IMR-90 (cell line): ENCODE measurements at regions not wholly inside any gene's neighbourhood (a gene's known extent, or its start where the extent isn't known, plus 50 kb on each side); places are given as distances from the start of the nearest gene placed in this dataset.

Experiments used
- ATAC-seq: fragments of 200-7000 bp; cut with Tn5 transposase; 2 replicates; pipeline ENCODE4 v1.9.1; 2020; ENCODE audit warnings: low read depth, mild to moderate bottlenecking, moderate library complexity
- BruUV-seq: library from RNA; stranded (reverse); fragments of 400-500 nt; replicated peaks from 2 replicates; lab custom pipeline; 2021; lab: Mats Ljungman, UMichigan
- CTCF ChIA-PET: fragments of 300-600 bp; formaldehyde crosslinking; extraction: SDS; loops from one replicate; lab custom pipeline; 2021; ENCODE audit warnings: antibody characterized with exemption; lab: Yijun Ruan, JAX
- POLR2A ChIA-PET: fragments of 300-600 bp; sonication (Branson Sonifier 250); formaldehyde crosslinking; loops from one replicate; lab custom pipeline; 2022; ENCODE audit warnings: antibody characterized with exemption; ENCODE audit not compliant: unreplicated experiment; lab: Charles Lee
- DNase-seq: peaks from one replicate; pipeline ENCODE4 v3.0.0; 2013
- H2AFZ ChIP-seq: replicated peaks from 2 replicates; pipeline ENCODE3; 2013; ENCODE audit warnings: low read length, mild to moderate bottlenecking; ENCODE audit not compliant: poor library complexity
- H2AK5ac ChIP-seq: 2 replicates; pipeline ENCODE4 v1.6.1; 2013; ENCODE audit warnings: low read depth, low read length, inconsistent platforms
- H2AK9ac ChIP-seq: replicated peaks from 2 replicates; pipeline ENCODE3; 2013; ENCODE audit warnings: mild to moderate bottlenecking, low read depth, low read length, moderate library complexity; ENCODE audit not compliant: poor library complexity
- H2BK120ac ChIP-seq: 2 replicates; pipeline ENCODE4 v1.6.1; 2013; ENCODE audit warnings: low read depth, low read length, inconsistent platforms
- H2BK15ac ChIP-seq: 3 replicates; pipeline ENCODE4 v1.6.1; 2013; ENCODE audit warnings: low read depth, low read length, inconsistent platforms
- H2BK20ac ChIP-seq: 2 replicates; pipeline ENCODE4 v1.6.1; 2013; ENCODE audit warnings: low read depth, mild to moderate bottlenecking, inconsistent platforms, low read length, moderate library complexity
- H2BK5ac ChIP-seq: 2 replicates; pipeline ENCODE4 v1.6.1; 2013; ENCODE audit warnings: mild to moderate bottlenecking, low read depth, low read length, inconsistent platforms; ENCODE audit not compliant: poor library complexity, severe bottlenecking
- H3K14ac ChIP-seq: replicated peaks from 2 replicates; pipeline ENCODE4 v1.6.1; 2013; ENCODE audit warnings: low read depth, low read length, inconsistent platforms
- H3K18ac ChIP-seq: 2 replicates; pipeline ENCODE4 v1.6.1; 2013; ENCODE audit warnings: low read depth, low read length, control low read depth
- H3K23ac ChIP-seq: 2 replicates; pipeline ENCODE4 v1.6.1; 2013; ENCODE audit warnings: low read depth, low read length, inconsistent platforms
- H3K27ac ChIP-seq: 2 replicates; pipeline ENCODE4 v1.5.1; 2013; ENCODE audit warnings: mild to moderate bottlenecking, control low read depth, low read length; ENCODE audit not compliant: insufficient read depth
- H3K27me3 ChIP-seq: 2 replicates; pipeline ENCODE4 v1.6.1; 2013; ENCODE audit warnings: low read length; ENCODE audit not compliant: control insufficient read depth, insufficient read depth
- H3K36me3 ChIP-seq: 2 replicates; pipeline ENCODE4 v1.6.1; 2013; ENCODE audit warnings: low read length, mixed read lengths; ENCODE audit not compliant: control insufficient read depth, insufficient read depth
- H3K4ac ChIP-seq: 2 replicates; pipeline ENCODE4 v1.6.1; 2013; ENCODE audit warnings: low read depth, low read length, inconsistent platforms
- H3K4me1 ChIP-seq: 2 replicates; pipeline ENCODE4 v1.6.1; 2013; ENCODE audit warnings: low read length, mixed read lengths; ENCODE audit not compliant: control insufficient read depth, insufficient read depth
- H3K4me2 ChIP-seq: 2 replicates; pipeline ENCODE4 v1.6.1; 2013; ENCODE audit warnings: low read depth, mild to moderate bottlenecking, control low read depth, low read length, moderate library complexity
- H3K4me3 ChIP-seq: 2 replicates; pipeline ENCODE4 v1.5.1; 2013; ENCODE audit warnings: low read depth, mild to moderate bottlenecking, control low read depth, low read length, moderate library complexity; ENCODE audit not compliant: insufficient read depth
- H3K56ac ChIP-seq: 2 replicates; pipeline ENCODE4 v1.6.1; 2013; ENCODE audit warnings: low read length, inconsistent platforms; ENCODE audit not compliant: insufficient read depth; ENCODE audit errors: extremely low read depth
- H3K79me1 ChIP-seq, 2 experiments: 2 replicates each; pipeline ENCODE4 v1.6.1; 2013; ENCODE audit warnings: low read length in 2 of 2, inconsistent platforms in 1 of 2, low read depth in 1 of 2
- H3K9ac ChIP-seq: 2 replicates; pipeline ENCODE4 v1.6.1; 2013; ENCODE audit warnings: low read depth, low read length, control low read depth
- H3K9me1 ChIP-seq: 2 replicates; pipeline ENCODE4 v1.6.1; 2013; ENCODE audit warnings: low read length, inconsistent platforms; ENCODE audit not compliant: insufficient read depth
- H3K9me3 ChIP-seq: 2 replicates; pipeline ENCODE4 v1.6.1; 2013; ENCODE audit warnings: low read length; ENCODE audit not compliant: control insufficient read depth, insufficient read depth
- H4K20me1 ChIP-seq: 2 replicates; pipeline ENCODE4 v1.6.1; 2013; ENCODE audit warnings: low read length, inconsistent platforms; ENCODE audit not compliant: insufficient read depth
- H4K5ac ChIP-seq: 2 replicates; pipeline ENCODE4 v1.6.1; 2013; ENCODE audit warnings: mild to moderate bottlenecking, low read depth, low read length, control low read depth
- H4K8ac ChIP-seq, 2 experiments: 2 replicates each; pipeline ENCODE4 v1.6.1; 2013; ENCODE audit warnings: low read depth in 2 of 2, low read length in 2 of 2, control low read depth in 1 of 2, inconsistent platforms in 1 of 2
- H4K91ac ChIP-seq: 2 replicates; pipeline ENCODE4 v1.6.1; 2013; ENCODE audit warnings: low read depth, low read length, inconsistent platforms; ENCODE audit not compliant: insufficient read depth
- BHLHE40 ChIP-seq: fragments of 150-350 bp; IDR thresholded peaks from 2 replicates; pipeline ENCODE4 v1.6.1; 2016; ENCODE audit warnings: mild to moderate bottlenecking, low read depth, low read length
- CEBPB ChIP-seq: IDR thresholded peaks from 2 replicates; pipeline ENCODE4 v1.6.1; 2012; ENCODE audit warnings: low read depth, low read length, improper control_type of control experiment
- CTCF ChIP-seq: conservative IDR thresholded peaks from 2 replicates; pipeline ENCODE4 v1.5.1; 2012; ENCODE audit warnings: mild to moderate bottlenecking, low read depth, low read length, improper control_type of control experiment
- ELK1 ChIP-seq: fragments of 150-350 bp; IDR thresholded peaks from 2 replicates; pipeline ENCODE4 v1.6.1; 2016; ENCODE audit warnings: low read depth, mild to moderate bottlenecking, low read length, moderate library complexity, borderline replicate concordance
- FOS ChIP-seq: fragments of 150-350 bp; IDR thresholded peaks from 2 replicates; pipeline ENCODE4 v1.6.1; 2016; ENCODE audit warnings: low read depth, low read length
- MAFK ChIP-seq: IDR thresholded peaks from 2 replicates; pipeline ENCODE4 v1.6.1; 2012; ENCODE audit warnings: low read depth, low read length, improper control_type of control experiment
- RCOR1 ChIP-seq: IDR thresholded peaks from 2 replicates; pipeline ENCODE4 v1.6.1; 2012; ENCODE audit warnings: mild to moderate bottlenecking, low read length, improper control_type of control experiment; ENCODE audit not compliant: insufficient replicate concordance
- USF2 ChIP-seq: fragments of 150-350 bp; IDR thresholded peaks from 2 replicates; pipeline ENCODE4 v1.6.1; 2017; ENCODE audit warnings: mild to moderate bottlenecking, antibody characterized with exemption, low read length, low read depth
- WGBS, 2 experiments: methylation state at CpG; one replicate each; pipeline versions ENCODE4 v1.1.5 to v1.1.7; 2013; ENCODE audit warnings: missing lambda C conversion rate in 2 of 2; ENCODE audit not compliant: insufficient read length in 1 of 2; ENCODE audit errors: extremely low coverage in 2 of 2; 5-methylcytosine and 5-hydroxymethylcytosine counted together
- dilution Hi-C: fragments of 300-500 bp; cut with HindIII; formaldehyde crosslinking; loops from one replicate; pipeline ENCODE4 v1.14.3; 2018; ENCODE audit warnings: low sequenced_read_pairs; ENCODE audit not compliant: unreplicated experiment
- in situ Hi-C: fragments of 300-500 bp; cut with MboI; formaldehyde crosslinking; loops from 3 replicates; pipeline ENCODE4 v1.14.3; 2019; ENCODE audit warnings: low sequenced_read_pairs, inconsistent platforms, mixed read lengths
- intact Hi-C: fragments of 100-400 bp; cut with micrococcal nuclease; formaldehyde crosslinking; loops from 2 replicates; pipeline ENCODE4 v1.10.0; 2022

GRCh38 chr2:234670052-234670451 lies 173.2 kb upstream of the ARL4C start:
- H3K14ac ChIP-seq, result peak overlapping the region; percentile 97
- TF ChIP-seq RCOR1, result peak; percentile 9
- no peak for TF ChIP-seq CTCF
- TF ChIP-seq CEBPB, result peak; percentile 82
- TF ChIP-seq MAFK, result peak; percentile 29; the same call in 1 of the 2 replicates
- TF ChIP-seq FOS, result peak; percentile 91
- TF ChIP-seq BHLHE40, result peak; percentile 61; the same call in 1 of the 2 replicates
- TF ChIP-seq USF2, result no peak
- no peak for TF ChIP-seq ELK1
- ChIA-PET POLR2A (no interaction called here), CTCF (no interaction called here)
- H3K56ac ChIP-seq, result peak overlapping the region; percentile 58; the same call in 1 of the 2 replicates
- dilution Hi-C loops (no loop called here), intact Hi-C loops (loop anchor here (10.0 kb wide), 1 partner anchor 315 kb away; no protein-coding TSS in a partner anchor), in situ Hi-C loops (no loop called here)
- no CpG with 5 or more reads among the region's 3 CpGs for WGBS, 2 experiments
- peaks cover 21% of the 10 kb centered on the region for H3K9me1 ChIP-seq
- H4K20me1 ChIP-seq, result no peaks in the 10 kb centered on the region
- H2BK15ac ChIP-seq, result peak overlapping the region; percentile 80
- peak overlapping the region; percentile 100 for H2BK20ac ChIP-seq
- peak overlapping the region; percentile 12; the same call in 1 of the 2 replicates for H3K4me2 ChIP-seq
- peak; percentile 94 for DNase-seq
- H2AK5ac ChIP-seq, result peak overlapping the region; percentile 96
- BruUV-seq, result no TSS peak
- H2BK120ac ChIP-seq, result peak overlapping the region; percentile 99
- H3K36me3 ChIP-seq, result no peaks in the 10 kb centered on the region
- peak overlapping the region; percentile 83 for H4K5ac ChIP-seq
- peak overlapping the region; percentile 94 for H2BK5ac ChIP-seq
- peak overlapping the region; percentile 97 for H3K4ac ChIP-seq
- peak overlapping the region; percentile 96 for H3K18ac ChIP-seq
- no peak overlapping the region for H3K9ac ChIP-seq
- peak overlapping the region; percentile 88 for H2AK9ac ChIP-seq
- H4K91ac ChIP-seq, result peak overlapping the region; percentile 96
- H3K27ac ChIP-seq, result peak overlapping the region; percentile 61
- H3K79me1 ChIP-seq, result peaks cover 0 to 26% of the 10 kb centered on the region in 2 experiments; a peak in 2 of 4 replicates
- ATAC-seq, result peak; percentile 59
- H3K27me3 ChIP-seq, result no peaks in the 10 kb centered on the region
- no peaks in the 10 kb centered on the region for H3K9me3 ChIP-seq
- peak overlapping the region; percentile 52 to 94 for H4K8ac ChIP-seq
- H3K23ac ChIP-seq, result peak overlapping the region; percentile 96
- no peak overlapping the region for H2AFZ ChIP-seq
- H3K4me3 ChIP-seq, result no peak overlapping the region
- H3K4me1 ChIP-seq, result peaks cover 38% of the 10 kb centered on the region
